ENCODE measurements at regions not wholly inside any gene's neighbourhood (a gene's known extent, or its start where the extent isn't known, plus 50 kb on each side); places are given as distances from the start of the nearest gene placed in this dataset.

GRCh38 chr2:152910970-152911369 is 192.6 kb downstream of the ARL6IP6 start:
- no peak overlapping the region for H3K4me3 ChIP-seq (IDR thresholded peaks at IDR 0.05; ENCODE audit: insufficient read depth, low read depth, low read length)
- H3K79me2 ChIP-seq (ENCODE audit: insufficient read depth, low read depth) = no peaks in the 10 kb centered on the region
- no peak overlapping the region for H3K4me2 ChIP-seq
- H3K36me3 ChIP-seq (ENCODE audit: insufficient read depth) = no peaks in the 10 kb centered on the region
- no peak overlapping the region for H2AFZ ChIP-seq (ENCODE audit: low read depth)
- no peak overlapping the region for H3K9ac ChIP-seq
- no peak overlapping the region for H3K27ac ChIP-seq
- TF ChIP-seq CTCF (conservative IDR thresholded peaks at IDR 0.05; ENCODE audit: low read depth, low read length) = no peak
- no peaks in the 10 kb centered on the region for H4K20me1 ChIP-seq (ENCODE audit: insufficient read depth)
- H3K4me1 ChIP-seq (ENCODE audit: low read depth, poor library complexity, severe bottlenecking) = no peaks in the 10 kb centered on the region
- H3K27me3 ChIP-seq (ENCODE audit: insufficient read depth, low read depth) = no peaks in the 10 kb centered on the region

GRCh38 chr2:152907046-152907445 is 188.6 kb downstream of the ARL6IP6 start:
- Histone ChIP-seq H3K4me2 (no peak overlapping the region), H3K27ac (no peak overlapping the region), H3K36me3 (ENCODE audit: insufficient read depth) (no peaks in the 10 kb centered on the region), H3K4me3 (IDR thresholded peaks at IDR 0.05; ENCODE audit: insufficient read depth, low read depth, low read length) (no peak overlapping the region), H2AFZ (ENCODE audit: low read depth) (no peak overlapping the region), H4K20me1 (ENCODE audit: insufficient read depth) (no peaks in the 10 kb centered on the region), H3K4me1 (ENCODE audit: low read depth, poor library complexity, severe bottlenecking) (no peaks in the 10 kb centered on the region), H3K9ac (no peak overlapping the region), H3K27me3 (ENCODE audit: insufficient read depth, low read depth) (no peaks in the 10 kb centered on the region), H3K79me2 (ENCODE audit: insufficient read depth, low read depth) (no peaks in the 10 kb centered on the region)
- no peak for TF ChIP-seq CTCF (conservative IDR thresholded peaks at IDR 0.05; ENCODE audit: low read depth, low read length)

GRCh38 chr2:152894051-152894450 is 175.6 kb downstream of the ARL6IP6 start:
- Histone ChIP-seq H3K9ac (no peak overlapping the region), H3K4me1 (ENCODE audit: low read depth, poor library complexity, severe bottlenecking) (no peaks in the 10 kb centered on the region)

GRCh38 chr2:152890736-152891135 is 172.3 kb downstream of the ARL6IP6 start:
- Histone ChIP-seq H3K9ac (no peak overlapping the region), H3K27ac (no peak overlapping the region), H3K4me1 (ENCODE audit: low read depth, poor library complexity, severe bottlenecking) (no peaks in the 10 kb centered on the region), H3K27me3 (ENCODE audit: insufficient read depth, low read depth) (no peaks in the 10 kb centered on the region), H3K79me2 (ENCODE audit: insufficient read depth, low read depth) (no peaks in the 10 kb centered on the region), H3K4me3 (IDR thresholded peaks at IDR 0.05; ENCODE audit: insufficient read depth, low read depth, low read length) (no peak overlapping the region), H4K20me1 (ENCODE audit: insufficient read depth) (no peaks in the 10 kb centered on the region), H3K36me3 (ENCODE audit: insufficient read depth) (no peaks in the 10 kb centered on the region), H3K4me2 (no peak overlapping the region), H2AFZ (ENCODE audit: low read depth) (no peak overlapping the region)
- TF ChIP-seq CTCF (conservative IDR thresholded peaks at IDR 0.05; ENCODE audit: low read depth, low read length) = no peak

More at GRCh38 chr2:152894051-152894450, 175.6 kb downstream of the ARL6IP6 start:
- no peak for TF ChIP-seq CTCF (conservative IDR thresholded peaks at IDR 0.05; ENCODE audit: low read depth, low read length)
- no peak overlapping the region for H3K4me2 ChIP-seq
- no peak overlapping the region for H2AFZ ChIP-seq (ENCODE audit: low read depth)
- H3K27ac ChIP-seq = no peak overlapping the region
- no peaks in the 10 kb centered on the region for H3K36me3 ChIP-seq (ENCODE audit: insufficient read depth)
- no peaks in the 10 kb centered on the region for H4K20me1 ChIP-seq (ENCODE audit: insufficient read depth)
- H3K79me2 ChIP-seq (ENCODE audit: insufficient read depth, low read depth) = no peaks in the 10 kb centered on the region
- no peak overlapping the region for H3K4me3 ChIP-seq (IDR thresholded peaks at IDR 0.05; ENCODE audit: insufficient read depth, low read depth, low read length)
- no peaks in the 10 kb centered on the region for H3K27me3 ChIP-seq (ENCODE audit: insufficient read depth, low read depth)

Measured in KMS-11 (cell line).